DND-41 (cell line): ENCODE measurements at regions not wholly inside any gene's neighbourhood (a gene's known extent, or its start where the extent isn't known, plus 50 kb on each side); places are given as distances from the start of the nearest gene placed in this dataset.

Source experiments
- EZH2 ChIP-seq: IDR thresholded peaks from 3 replicates; pipeline ENCODE4 v1.6.1; 2012; ENCODE audit warnings: borderline replicate concordance, low read depth, mild to moderate bottlenecking, moderate library complexity, low read length, inconsistent platforms; ENCODE audit not compliant: severe bottlenecking
- TF ChIP-seq, protein P1 (sequence below): IDR thresholded peaks from 2 replicates; pipeline ENCODE4 v1.5.1; 2012; ENCODE audit warnings: borderline replicate concordance, low read length, moderate library complexity, mild to moderate bottlenecking; ENCODE audit not compliant: poor library complexity, severe bottlenecking; ENCODE audit errors: extremely low read depth

GRCh38 chr5:96493219-96493790 lies 60.3 kb upstream of the PCSK1 start:
- TF ChIP-seq, protein P1, sequence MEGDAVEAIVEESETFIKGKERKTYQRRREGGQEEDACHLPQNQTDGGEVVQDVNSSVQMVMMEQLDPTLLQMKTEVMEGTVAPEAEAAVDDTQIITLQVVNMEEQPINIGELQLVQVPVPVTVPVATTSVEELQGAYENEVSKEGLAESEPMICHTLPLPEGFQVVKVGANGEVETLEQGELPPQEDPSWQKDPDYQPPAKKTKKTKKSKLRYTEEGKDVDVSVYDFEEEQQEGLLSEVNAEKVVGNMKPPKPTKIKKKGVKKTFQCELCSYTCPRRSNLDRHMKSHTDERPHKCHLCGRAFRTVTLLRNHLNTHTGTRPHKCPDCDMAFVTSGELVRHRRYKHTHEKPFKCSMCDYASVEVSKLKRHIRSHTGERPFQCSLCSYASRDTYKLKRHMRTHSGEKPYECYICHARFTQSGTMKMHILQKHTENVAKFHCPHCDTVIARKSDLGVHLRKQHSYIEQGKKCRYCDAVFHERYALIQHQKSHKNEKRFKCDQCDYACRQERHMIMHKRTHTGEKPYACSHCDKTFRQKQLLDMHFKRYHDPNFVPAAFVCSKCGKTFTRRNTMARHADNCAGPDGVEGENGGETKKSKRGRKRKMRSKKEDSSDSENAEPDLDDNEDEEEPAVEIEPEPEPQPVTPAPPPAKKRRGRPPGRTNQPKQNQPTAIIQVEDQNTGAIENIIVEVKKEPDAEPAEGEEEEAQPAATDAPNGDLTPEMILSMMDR: no peak
- no peak for TF ChIP-seq EZH2
